HG03565 (cell line): ENCODE measurements at regions not wholly inside any gene's neighbourhood (a gene's known extent, or its start where the extent isn't known, plus 50 kb on each side); places are given as distances from the start of the nearest gene placed in this dataset.
"Not testable (repeated sequence)": the region's sequence is repeated elsewhere in the genome, so short reads cannot be mapped to it uniquely, and the experiment has no call there.

Experiments
- ATAC-seq: cut with Tn5 transposase; IDR thresholded peaks from one replicate; pipeline ENCODE4 v1.9.1; 2021; ENCODE audit warnings: mild to moderate bottlenecking, moderate library complexity; ENCODE audit not compliant: unreplicated experiment

GRCh38 chr1:37362594-37363385 is 111.6 kb upstream of the ZC3H12A start:
- ATAC-seq: no peak

DNA sequence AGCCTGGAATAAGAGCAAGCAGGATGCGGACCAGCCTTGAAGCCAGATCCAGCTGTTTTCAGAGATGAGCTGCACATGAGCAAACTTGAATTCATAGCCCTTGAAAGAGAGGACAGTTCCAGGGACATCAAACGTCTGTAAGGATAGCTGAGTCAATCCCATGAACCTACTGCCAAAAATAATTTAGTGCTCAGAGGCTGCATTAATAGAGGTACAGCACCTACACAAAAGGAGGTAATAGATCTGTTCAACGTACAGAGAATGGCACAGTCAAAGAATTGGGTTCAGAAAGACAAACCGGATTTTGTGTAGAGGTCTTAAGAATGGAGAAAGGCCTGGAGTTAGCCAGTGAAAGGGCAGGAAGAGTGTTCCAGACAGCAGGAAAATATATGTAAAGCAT is 110.8 kb upstream of the ZC3H12A start:
- no peak for ATAC-seq

- not testable (repeated sequence) for ATAC-seq
Measured at GRCh38 chr1:37368665-37369315, 105.6 kb upstream of the ZC3H12A start.

- ATAC-seq: no peak
Measured at GRCh38 chr1:37372302-37372701, 102.1 kb upstream of the ZC3H12A start.

DNA sequence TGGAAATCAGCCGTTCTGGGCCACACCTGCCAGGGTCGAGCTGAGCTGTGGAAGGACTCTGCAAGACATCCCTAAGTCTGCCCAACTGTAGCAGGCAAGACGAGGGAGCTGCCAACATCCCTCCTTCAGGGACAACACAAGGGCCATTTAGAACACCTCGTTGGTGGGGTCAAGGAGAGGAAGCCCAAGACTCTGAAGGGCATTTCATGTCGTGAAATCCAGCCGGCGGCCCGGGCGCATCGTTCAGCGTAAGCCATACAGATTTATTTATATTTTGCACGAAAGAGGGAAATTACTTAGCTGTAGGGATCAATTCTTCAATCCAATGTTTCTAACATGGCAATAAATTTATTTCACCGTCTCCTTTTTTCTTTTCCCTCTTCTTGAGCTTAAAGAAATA is 101.7 kb upstream of the ZC3H12A start:
- ATAC-seq: no peak

GRCh38 chr1:37373413-37373812 is 101.0 kb upstream of the ZC3H12A start:
- ATAC-seq: no peak

DNA sequence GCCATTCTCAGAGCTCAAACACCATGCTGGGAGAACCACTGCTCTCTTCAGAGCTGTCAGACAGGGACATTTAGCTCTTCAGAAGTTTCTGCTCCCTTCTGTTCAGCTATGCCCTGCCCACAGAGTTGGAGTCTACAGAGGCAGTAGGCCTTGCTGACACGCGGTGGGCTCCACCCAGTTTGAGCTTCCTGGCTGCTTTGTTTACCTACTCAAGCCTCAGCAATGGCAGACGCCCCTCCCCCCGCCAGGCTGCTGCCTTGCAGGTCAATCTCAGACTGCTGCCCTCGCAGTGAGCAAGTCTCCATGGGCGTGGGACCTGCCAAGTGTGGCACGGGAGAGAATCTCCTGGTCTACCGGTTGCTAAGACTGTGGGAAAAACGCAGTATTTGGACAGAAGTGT is 93.8 kb upstream of the ZC3H12A start:
- not testable (repeated sequence) for ATAC-seq

DNA sequence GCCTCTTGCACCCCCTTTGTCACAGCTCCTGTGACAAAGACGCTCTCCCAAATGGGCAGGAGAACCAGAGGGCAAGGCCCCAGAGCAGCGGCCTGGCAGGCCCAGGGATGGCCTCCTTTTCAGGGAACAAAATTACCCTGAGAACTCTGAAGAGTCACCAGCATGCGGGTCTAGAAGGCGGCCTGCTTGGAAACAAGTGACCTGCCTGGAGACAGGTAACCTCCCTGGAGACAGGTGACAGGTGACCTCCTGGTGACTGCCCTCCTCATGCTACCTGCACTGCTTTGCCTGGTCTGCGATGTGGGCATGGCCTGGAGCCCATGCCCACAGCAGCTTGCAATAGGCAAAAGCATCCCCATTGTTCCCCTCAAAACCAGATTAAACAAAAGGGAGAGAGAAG is 86.5 kb upstream of the ZC3H12A start:
- ATAC-seq: no peak

DNA sequence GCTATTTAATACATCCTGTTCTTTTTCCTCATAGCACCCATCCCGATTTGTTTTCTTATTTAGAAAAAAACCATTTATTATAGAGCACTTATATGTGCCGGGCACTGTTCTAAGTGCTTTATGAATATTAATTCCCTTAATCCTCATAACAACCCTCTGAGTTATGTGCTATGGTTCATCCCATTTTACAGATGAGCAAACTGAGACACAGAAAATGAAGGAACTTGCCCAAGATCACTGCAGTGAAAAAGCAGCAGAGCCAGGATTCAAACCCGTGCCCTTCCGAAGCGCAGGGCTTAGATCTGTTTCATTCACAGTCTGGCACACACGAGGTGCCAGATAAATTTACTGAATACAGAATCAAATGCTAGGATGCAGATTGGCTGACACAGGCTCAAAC is 85.1 kb upstream of the ZC3H12A start:
- no peak for ATAC-seq

DNA sequence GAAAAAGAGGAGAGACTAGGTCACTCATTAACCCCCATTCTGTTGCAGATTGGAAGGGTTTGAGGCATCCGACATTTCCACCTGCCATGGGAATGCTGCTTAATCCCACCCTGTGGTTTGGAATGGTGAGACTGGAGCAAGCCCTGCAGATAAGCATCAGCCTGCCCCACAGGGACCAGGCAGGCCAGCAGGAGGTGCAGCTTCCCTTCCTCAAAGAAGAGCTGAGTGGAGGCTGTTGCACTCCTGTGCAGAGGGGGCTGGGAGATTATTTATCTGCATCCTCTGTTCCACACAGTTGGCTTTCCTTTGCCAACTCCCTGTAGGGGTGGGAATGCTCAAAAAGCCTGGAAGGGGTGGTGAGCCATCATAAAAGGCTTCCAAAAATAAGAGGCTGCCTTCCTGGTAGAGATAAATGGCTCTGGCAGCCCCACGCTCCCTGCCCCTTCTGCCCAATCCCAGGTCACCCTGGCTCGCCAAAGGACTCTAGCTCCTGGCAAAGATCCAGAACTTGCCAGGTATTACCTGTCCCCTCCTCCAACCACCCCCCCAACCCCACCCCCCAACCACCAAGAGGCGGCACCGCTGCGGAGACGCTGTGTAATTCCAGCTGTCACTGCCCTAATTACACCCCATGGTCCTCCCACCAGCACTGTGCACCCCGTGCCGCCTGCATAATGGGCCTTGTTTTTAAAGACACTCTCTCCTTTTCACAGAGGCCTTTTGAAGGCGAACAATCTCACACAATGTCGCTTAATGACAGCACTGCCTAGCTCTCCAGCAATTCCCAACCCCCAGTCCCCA is 83.0 kb upstream of the ZC3H12A start:
- no peak for ATAC-seq

- ATAC-seq: no peak
Measured at GRCh38 chr1:37392051-37392450, 82.3 kb upstream of the ZC3H12A start.

- no peak for ATAC-seq
Measured at GRCh38 chr1:37393173-37394120, 80.9 kb upstream of the ZC3H12A start.

DNA sequence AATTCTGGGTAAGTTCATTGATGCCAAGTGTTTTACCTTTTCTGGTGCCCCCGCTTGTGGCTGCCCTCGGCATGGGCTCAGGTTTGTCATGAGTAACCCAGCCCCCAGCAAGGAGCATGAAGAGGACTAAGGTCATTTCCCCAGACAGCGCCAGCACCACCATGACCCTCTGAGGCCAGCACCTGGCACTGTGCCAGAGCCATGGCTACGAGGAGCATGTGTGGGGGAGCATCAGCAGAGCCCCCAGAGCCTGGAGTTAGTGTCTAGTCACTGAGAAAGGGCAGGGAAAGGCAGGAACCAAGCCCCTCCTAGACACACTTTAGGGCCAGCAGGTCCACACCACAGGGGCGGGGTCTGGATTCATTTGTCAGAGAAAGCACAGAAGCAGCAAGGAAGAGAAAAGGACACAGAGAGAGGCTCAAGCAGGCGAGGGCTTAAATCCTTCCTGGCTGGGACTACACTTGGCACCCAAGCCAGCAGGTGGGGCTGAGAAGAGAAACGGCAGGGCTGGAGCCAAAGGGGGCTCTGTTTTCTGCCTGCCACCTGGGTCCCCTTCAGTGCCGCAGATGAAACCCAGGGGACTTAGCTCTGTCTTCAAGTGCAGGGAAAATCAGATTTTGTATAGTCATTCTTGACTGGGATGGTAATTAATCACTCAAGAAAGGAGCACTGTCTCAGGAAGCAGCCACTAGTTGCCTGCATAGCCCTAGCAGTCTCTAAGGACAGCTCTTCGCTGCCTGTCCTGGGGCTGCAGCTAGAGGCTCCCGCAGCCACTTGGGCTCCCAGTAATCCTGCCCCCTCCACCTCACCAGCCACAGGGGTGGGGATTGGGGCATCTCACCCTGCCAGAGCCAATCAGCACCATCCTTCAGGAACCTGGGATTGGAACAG is 79.6 kb upstream of the ZC3H12A start:
- ATAC-seq: no peak

DNA sequence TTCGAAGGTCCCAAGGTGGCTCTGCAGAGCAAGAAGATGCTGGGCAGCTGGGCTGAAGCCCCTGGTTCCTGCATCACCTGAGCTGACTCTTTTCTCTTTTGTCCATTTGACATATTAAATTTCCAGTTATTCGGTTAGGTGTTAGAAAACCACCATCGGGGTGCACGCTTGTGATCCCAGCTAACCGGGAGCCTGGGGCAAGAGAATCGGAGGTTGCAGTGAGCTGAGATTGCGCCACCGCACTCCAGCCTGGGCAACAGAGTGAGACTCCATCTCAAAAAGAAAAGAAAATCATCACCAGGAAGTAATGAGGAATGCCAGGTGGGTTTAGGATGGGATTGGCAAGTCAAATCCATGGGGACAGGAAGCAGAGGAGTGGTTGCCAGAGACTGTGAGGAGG is 76.3 kb upstream of the ZC3H12A start:
- ATAC-seq: no peak

DNA sequence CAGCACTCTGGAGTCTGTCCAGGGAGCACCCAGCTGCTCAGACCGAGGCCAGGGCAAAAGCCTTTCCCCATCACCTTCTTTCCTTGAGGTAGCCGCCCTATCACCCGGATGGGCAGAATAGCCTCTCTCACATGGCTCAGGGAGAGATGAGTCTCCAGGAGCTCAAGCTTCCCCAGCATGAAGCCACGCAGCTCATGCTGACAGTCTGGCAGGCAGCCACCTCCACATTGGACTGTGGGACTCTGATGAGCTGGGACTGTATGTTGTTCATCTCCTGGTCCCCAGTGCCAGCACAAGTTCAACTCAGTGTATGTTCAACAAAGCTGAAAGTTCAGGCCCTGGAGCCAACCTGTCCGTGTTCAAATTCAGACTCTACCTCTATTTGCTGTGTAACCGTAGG is 75.2 kb upstream of the ZC3H12A start:
- no peak for ATAC-seq

GRCh38 chr1:37399830-37400464 is 74.4 kb upstream of the ZC3H12A start:
- no peak for ATAC-seq

- ATAC-seq: no peak
Measured at GRCh38 chr1:37400466-37401225, 73.7 kb upstream of the ZC3H12A start.

GRCh38 chr1:37403166-37403565 is 71.2 kb upstream of the ZC3H12A start:
- no peak for ATAC-seq
